LNCAP (cell line): ENCODE measurements at regions not wholly inside any gene's neighbourhood (a gene's known extent, or its start where the extent isn't known, plus 50 kb on each side); places are given as distances from the start of the nearest gene placed in this dataset.

Experiments used
- TF ChIP-seq, protein P1 (sequence below): fragments of 450-650 bp; IDR thresholded peaks from 2 replicates; pipeline ENCODE4 v1.5.1; 2017; ENCODE audit warnings: mild to moderate bottlenecking

DNA sequence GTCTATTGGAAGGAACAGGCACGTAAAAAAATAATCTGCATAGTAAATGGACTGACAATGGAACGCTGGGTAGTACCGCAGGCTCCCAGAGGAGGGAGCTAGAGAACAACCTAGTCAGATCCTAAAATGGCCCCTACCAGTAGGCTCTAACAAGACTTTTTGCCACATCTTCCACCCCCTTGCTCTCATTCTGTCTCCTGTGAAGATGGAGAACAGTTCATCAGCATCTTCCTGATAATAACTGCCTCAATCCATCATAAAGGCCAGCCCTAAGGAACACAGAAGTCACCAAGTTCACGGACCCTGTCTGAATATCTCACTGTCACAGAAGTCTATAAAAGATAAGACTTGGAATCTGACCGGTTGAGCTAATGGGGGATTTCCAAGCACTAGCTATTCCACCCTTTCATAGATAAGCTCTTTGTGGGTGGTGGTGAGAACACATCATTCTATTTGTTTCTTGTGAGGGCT lies 133.4 kb downstream of the SLC1A3 start:
- TF ChIP-seq, protein P1, sequence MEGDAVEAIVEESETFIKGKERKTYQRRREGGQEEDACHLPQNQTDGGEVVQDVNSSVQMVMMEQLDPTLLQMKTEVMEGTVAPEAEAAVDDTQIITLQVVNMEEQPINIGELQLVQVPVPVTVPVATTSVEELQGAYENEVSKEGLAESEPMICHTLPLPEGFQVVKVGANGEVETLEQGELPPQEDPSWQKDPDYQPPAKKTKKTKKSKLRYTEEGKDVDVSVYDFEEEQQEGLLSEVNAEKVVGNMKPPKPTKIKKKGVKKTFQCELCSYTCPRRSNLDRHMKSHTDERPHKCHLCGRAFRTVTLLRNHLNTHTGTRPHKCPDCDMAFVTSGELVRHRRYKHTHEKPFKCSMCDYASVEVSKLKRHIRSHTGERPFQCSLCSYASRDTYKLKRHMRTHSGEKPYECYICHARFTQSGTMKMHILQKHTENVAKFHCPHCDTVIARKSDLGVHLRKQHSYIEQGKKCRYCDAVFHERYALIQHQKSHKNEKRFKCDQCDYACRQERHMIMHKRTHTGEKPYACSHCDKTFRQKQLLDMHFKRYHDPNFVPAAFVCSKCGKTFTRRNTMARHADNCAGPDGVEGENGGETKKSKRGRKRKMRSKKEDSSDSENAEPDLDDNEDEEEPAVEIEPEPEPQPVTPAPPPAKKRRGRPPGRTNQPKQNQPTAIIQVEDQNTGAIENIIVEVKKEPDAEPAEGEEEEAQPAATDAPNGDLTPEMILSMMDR, result peak; percentile 89

- TF ChIP-seq, protein P1, result no peak
Observed at GRCh38 chr5:36740259-36740898, 134.0 kb downstream of the SLC1A3 start.

GRCh38 chr5:36741128-36741527 lies 134.7 kb downstream of the SLC1A3 start:
- TF ChIP-seq, protein P1, result no peak

- TF ChIP-seq, protein P1, result peak; percentile 80; the same call in 1 of the 2 replicates
Observed at GRCh38 chr5:36743891-36744772, 132.4 kb upstream of the NIPBL start.

DNA sequence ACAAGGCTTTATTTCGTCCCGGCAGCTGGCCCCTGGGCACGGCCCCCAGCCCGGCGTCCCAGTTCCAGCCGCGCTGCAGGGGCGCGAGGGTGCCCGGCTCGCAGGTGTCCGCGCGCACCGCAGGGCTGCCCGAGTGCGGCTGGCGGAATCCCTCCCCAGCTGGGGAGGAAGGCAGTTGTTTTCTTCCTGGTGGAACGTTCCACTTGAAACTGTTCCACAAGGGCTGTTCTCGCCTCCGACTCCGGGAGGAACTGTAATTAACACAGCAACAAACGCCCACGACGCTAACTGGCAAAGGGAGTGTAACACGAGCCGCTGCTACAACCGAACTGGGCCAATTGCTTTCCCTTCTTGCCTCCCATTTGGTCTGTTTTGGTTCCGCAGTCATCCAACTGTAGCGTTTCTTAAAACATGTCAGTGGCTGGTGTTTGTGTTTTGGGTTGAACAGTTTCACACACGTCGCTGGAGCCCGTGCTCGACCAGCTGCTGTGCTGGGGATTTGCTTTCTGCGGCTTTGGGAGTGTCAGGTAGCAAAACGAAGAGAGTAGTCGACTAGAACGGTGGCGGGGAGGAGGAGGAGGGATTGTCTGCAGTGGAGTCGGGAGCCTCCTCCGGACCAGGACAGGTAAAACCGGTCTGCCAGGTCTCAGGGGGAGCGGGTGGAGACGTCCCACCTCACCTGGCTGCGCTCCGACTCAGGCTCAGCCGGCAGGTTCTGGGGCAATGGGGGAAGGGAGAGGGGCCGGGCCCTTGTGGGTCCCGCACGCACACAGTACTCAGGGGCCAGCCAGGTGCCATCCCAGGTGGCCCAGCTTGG lies 131.6 kb upstream of the NIPBL start:
- TF ChIP-seq, protein P1, result peak; percentile 33; the same call in 1 of the 2 replicates

GRCh38 chr5:36751886-36752285 lies 124.7 kb upstream of the NIPBL start:
- TF ChIP-seq, protein P1, result no peak

- TF ChIP-seq, protein P1, result no peak
Observed at GRCh38 chr5:36755342-36755741, 121.2 kb upstream of the NIPBL start.
